ENCODE measurements at regions not wholly inside any gene's neighbourhood (a gene's known extent, or its start where the extent isn't known, plus 50 kb on each side); places are given as distances from the start of the nearest gene placed in this dataset.
"Not testable (repeated sequence)": the region's sequence is repeated elsewhere in the genome, so short reads cannot be mapped to it uniquely, and the experiment has no call there.

GRCh38 chr3:26084629-26085028 is 294.7 kb downstream of the OXSM start:
- H3K27ac ChIP-seq, result no peak overlapping the region
- TF ChIP-seq, protein P1, sequence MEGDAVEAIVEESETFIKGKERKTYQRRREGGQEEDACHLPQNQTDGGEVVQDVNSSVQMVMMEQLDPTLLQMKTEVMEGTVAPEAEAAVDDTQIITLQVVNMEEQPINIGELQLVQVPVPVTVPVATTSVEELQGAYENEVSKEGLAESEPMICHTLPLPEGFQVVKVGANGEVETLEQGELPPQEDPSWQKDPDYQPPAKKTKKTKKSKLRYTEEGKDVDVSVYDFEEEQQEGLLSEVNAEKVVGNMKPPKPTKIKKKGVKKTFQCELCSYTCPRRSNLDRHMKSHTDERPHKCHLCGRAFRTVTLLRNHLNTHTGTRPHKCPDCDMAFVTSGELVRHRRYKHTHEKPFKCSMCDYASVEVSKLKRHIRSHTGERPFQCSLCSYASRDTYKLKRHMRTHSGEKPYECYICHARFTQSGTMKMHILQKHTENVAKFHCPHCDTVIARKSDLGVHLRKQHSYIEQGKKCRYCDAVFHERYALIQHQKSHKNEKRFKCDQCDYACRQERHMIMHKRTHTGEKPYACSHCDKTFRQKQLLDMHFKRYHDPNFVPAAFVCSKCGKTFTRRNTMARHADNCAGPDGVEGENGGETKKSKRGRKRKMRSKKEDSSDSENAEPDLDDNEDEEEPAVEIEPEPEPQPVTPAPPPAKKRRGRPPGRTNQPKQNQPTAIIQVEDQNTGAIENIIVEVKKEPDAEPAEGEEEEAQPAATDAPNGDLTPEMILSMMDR (IDR thresholded peaks at IDR 0.05), result no peak
- TF ChIP-seq POLR2A (IDR thresholded peaks at IDR 0.05), result no peak

GRCh38 chr3:26087751-26088150 is 297.9 kb downstream of the OXSM start:
- H3K4me1 ChIP-seq, result no peaks in the 10 kb centered on the region
- peaks cover 0 to 7% (median 3%) of the 10 kb centered on the region in 4 donors for H3K9me3 ChIP-seq
- no peak overlapping the region for H3K27ac ChIP-seq
- H3K27me3 ChIP-seq, result no peaks in the 10 kb centered on the region
- DNase-seq, result no peak
- no peaks in the 10 kb centered on the region for H3K36me3 ChIP-seq
- TF ChIP-seq, protein P1 (IDR thresholded peaks at IDR 0.05), result no peak
- TF ChIP-seq POLR2A (IDR thresholded peaks at IDR 0.05), result no peak
- no peak overlapping the region for H3K4me3 ChIP-seq

More at GRCh38 chr3:26084629-26085028, 294.7 kb downstream of the OXSM start:
- Histone ChIP-seq H3K9me3 (peaks cover 0 to 7% (median 3%) of the 10 kb centered on the region in 4 donors), H3K27me3 (no peaks in the 10 kb centered on the region), H3K4me3 (no peak overlapping the region), H3K4me1 (no peaks in the 10 kb centered on the region), H3K36me3 (no peaks in the 10 kb centered on the region)
- DNase-seq, result no peak

GRCh38 chr3:26089249-26089648 is 299.4 kb downstream of the OXSM start:
- no peaks in the 10 kb centered on the region for H3K4me1 ChIP-seq
- no peaks in the 10 kb centered on the region for H3K27me3 ChIP-seq
- H3K9me3 ChIP-seq, result peaks cover 0 to 7% (median 3%) of the 10 kb centered on the region in 4 donors
- no peak for TF ChIP-seq POLR2A (IDR thresholded peaks at IDR 0.05)
- TF ChIP-seq, protein P1 (IDR thresholded peaks at IDR 0.05), result no peak
- DNase-seq, result no peak
- no peak overlapping the region for H3K4me3 ChIP-seq
- H3K27ac ChIP-seq, result no peak overlapping the region
- no peaks in the 10 kb centered on the region for H3K36me3 ChIP-seq

DNA sequence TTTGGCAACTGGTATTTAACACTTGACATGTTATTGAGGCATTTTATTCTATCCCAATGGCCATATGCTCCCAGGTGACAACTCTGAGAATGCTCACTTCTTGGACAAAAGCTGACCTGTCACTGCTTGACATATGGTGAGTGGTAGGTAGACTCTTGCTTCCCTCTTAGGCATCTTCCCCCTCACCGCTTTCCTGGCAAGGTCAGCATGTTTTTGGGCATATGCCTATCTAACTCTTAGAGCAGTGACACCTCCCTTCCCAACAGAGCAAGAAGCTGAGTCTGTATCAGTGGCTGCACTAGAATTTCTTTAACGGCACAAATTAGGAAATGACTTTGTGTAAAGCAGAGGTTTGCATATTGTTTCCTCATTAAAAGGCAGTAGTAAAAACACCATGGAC is 300.7 kb downstream of the OXSM start:
- no peak for DNase-seq
- peaks cover 0 to 7% (median 3%) of the 10 kb centered on the region in 4 donors for H3K9me3 ChIP-seq
- no peaks in the 10 kb centered on the region for H3K4me1 ChIP-seq
- no peak overlapping the region for H3K27ac ChIP-seq
- no peak for TF ChIP-seq POLR2A (IDR thresholded peaks at IDR 0.05)
- TF ChIP-seq, protein P1 (IDR thresholded peaks at IDR 0.05), result no peak
- H3K4me3 ChIP-seq, result no peak overlapping the region
- no peaks in the 10 kb centered on the region for H3K27me3 ChIP-seq
- no peaks in the 10 kb centered on the region for H3K36me3 ChIP-seq

- no peaks in the 10 kb centered on the region for H3K4me1 ChIP-seq
- no peaks in the 10 kb centered on the region for H3K27me3 ChIP-seq
- peaks cover 0 to 7% (median 3%) of the 10 kb centered on the region in 4 donors for H3K9me3 ChIP-seq
- no peak for DNase-seq
- H3K4me3 ChIP-seq, result no peak overlapping the region
- TF ChIP-seq, protein P1 (IDR thresholded peaks at IDR 0.05), result no peak
- no peak for TF ChIP-seq POLR2A (IDR thresholded peaks at IDR 0.05)
- no peak overlapping the region for H3K27ac ChIP-seq
- no peaks in the 10 kb centered on the region for H3K36me3 ChIP-seq
Measured at GRCh38 chr3:26091096-26091495, 301.2 kb downstream of the OXSM start.

- Histone ChIP-seq H3K9me3 (peaks cover 0 to 7% (median 3%) of the 10 kb centered on the region in 4 donors), H3K4me1 (no peaks in the 10 kb centered on the region), H3K27me3 (no peaks in the 10 kb centered on the region), H3K36me3 (no peaks in the 10 kb centered on the region), H3K27ac (no peak overlapping the region), H3K4me3 (no peak overlapping the region)
- no peak for DNase-seq
- TF ChIP-seq POLR2A (IDR thresholded peaks at IDR 0.05), result no peak
- TF ChIP-seq, protein P1 (IDR thresholded peaks at IDR 0.05), result no peak
Measured at GRCh38 chr3:26091626-26092025, 301.7 kb downstream of the OXSM start.

DNA sequence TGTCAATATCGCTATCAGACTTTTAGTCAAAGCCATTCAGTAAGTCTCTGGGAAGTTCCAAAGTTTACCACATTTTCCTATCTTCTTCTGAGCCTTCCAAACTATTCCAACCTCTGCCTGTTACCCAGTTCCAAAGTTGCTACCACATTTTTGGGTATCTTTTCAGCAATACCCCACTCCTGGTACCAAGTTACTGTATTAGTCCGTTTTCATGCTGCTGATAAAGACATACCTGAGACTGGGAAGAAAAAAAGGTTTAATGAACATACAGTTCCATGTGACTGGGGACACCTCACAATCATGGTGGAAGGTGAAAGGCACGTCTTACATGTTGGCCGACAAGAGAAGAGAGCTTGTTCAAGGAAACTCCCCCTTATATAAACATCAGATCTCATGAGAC is 307.2 kb downstream of the OXSM start:
- not testable (repeated sequence) for H3K27me3 ChIP-seq, H3K27ac ChIP-seq, H3K9me3 ChIP-seq, H3K4me1 ChIP-seq, H3K4me3 ChIP-seq, DNase-seq, H3K36me3 ChIP-seq
